H9 (cell line): ENCODE measurements at regions not wholly inside any gene's neighbourhood (a gene's known extent, or its start where the extent isn't known, plus 50 kb on each side); places are given as distances from the start of the nearest gene placed in this dataset.

Experiments
- DNase-seq: peaks from one replicate; pipeline ENCODE4 v3.0.0-alpha.2; 2017
- H2AFZ ChIP-seq: one replicate; pipeline ENCODE4 v1.6.1; 2013; ENCODE audit warnings: mild to moderate bottlenecking, low read length, control low read depth, moderate library complexity
- H2AK5ac ChIP-seq: 2 replicates; pipeline ENCODE4 v1.6.1; 2013; ENCODE audit warnings: low read length, control low read depth, mixed read lengths; ENCODE audit not compliant: insufficient read length
- H2BK120ac ChIP-seq: one replicate; pipeline ENCODE4 v1.6.1; 2013; ENCODE audit warnings: low read depth, mild to moderate bottlenecking, low read length, control low read depth, inconsistent platforms; ENCODE audit not compliant: poor library complexity, severe bottlenecking
- H2BK12ac ChIP-seq: 2 replicates; pipeline ENCODE4 v1.6.1; 2013; ENCODE audit warnings: low read length, control low read depth, mixed read lengths, low read depth; ENCODE audit not compliant: insufficient read length
- H2BK15ac ChIP-seq: 2 replicates; pipeline ENCODE4 v1.6.1; 2013; ENCODE audit warnings: low read depth, low read length, control low read depth
- H2BK20ac ChIP-seq: one replicate; pipeline ENCODE4 v1.6.1; 2013; ENCODE audit warnings: low read depth, mild to moderate bottlenecking, low read length, control low read depth, inconsistent platforms; ENCODE audit not compliant: poor library complexity, severe bottlenecking
- H2BK5ac ChIP-seq: 2 replicates; pipeline ENCODE4 v1.6.1; 2013; ENCODE audit warnings: low read length, control low read depth, mixed read lengths; ENCODE audit not compliant: insufficient read length
- H3K14ac ChIP-seq: 2 replicates; pipeline ENCODE4 v1.6.1; 2013; ENCODE audit warnings: low read length, control low read depth; ENCODE audit not compliant: insufficient read depth
- H3K18ac ChIP-seq: 2 replicates; pipeline ENCODE4 v1.6.1; 2013; ENCODE audit warnings: low read depth, mild to moderate bottlenecking, mixed read lengths, low read length, control low read depth; ENCODE audit not compliant: insufficient read length
- H3K23ac ChIP-seq: 2 replicates; pipeline ENCODE4 v1.6.1; 2013; ENCODE audit warnings: low read length, control low read depth, mixed read lengths, low read depth; ENCODE audit not compliant: insufficient read length
- H3K23me2 ChIP-seq: 2 replicates; pipeline ENCODE4 v1.6.1; 2013; ENCODE audit warnings: low read depth, mild to moderate bottlenecking, mixed read lengths, low read length, control low read depth; ENCODE audit not compliant: insufficient read length, poor library complexity, severe bottlenecking
- H3K27ac ChIP-seq: 2 replicates; pipeline ENCODE4 v1.5.1; 2013; ENCODE audit warnings: low read length, control low read depth, mixed read lengths, low read depth; ENCODE audit not compliant: insufficient read length
- H3K27me3 ChIP-seq: 2 replicates; pipeline ENCODE4 v1.6.1; 2013; ENCODE audit warnings: low read length, control low read depth, inconsistent platforms; ENCODE audit not compliant: insufficient read depth
- H3K4ac ChIP-seq: 2 replicates; pipeline ENCODE4 v1.6.1; 2013; ENCODE audit warnings: low read depth, mild to moderate bottlenecking, control low read depth, inconsistent platforms, low read length, moderate library complexity
- H3K4me1 ChIP-seq: 2 replicates; pipeline ENCODE4 v1.6.1; 2013; ENCODE audit warnings: low read length, control low read depth, inconsistent platforms; ENCODE audit not compliant: insufficient read depth
- H3K4me2 ChIP-seq: 2 replicates; pipeline ENCODE4 v1.6.1; 2013; ENCODE audit warnings: low read length, control low read depth, mixed read lengths; ENCODE audit not compliant: insufficient read length, insufficient read depth
- H3K56ac ChIP-seq: 2 replicates; pipeline ENCODE4 v1.6.1; 2013; ENCODE audit warnings: low read depth, mild to moderate bottlenecking, mixed read lengths, low read length, control low read depth; ENCODE audit not compliant: insufficient read length
- H3K79me1 ChIP-seq: 2 replicates; pipeline ENCODE4 v1.6.1; 2013; ENCODE audit warnings: low read depth, mild to moderate bottlenecking, moderate library complexity, low read length, control low read depth, inconsistent platforms; ENCODE audit not compliant: insufficient read depth, poor library complexity, severe bottlenecking
- H3K79me2 ChIP-seq: 2 replicates; pipeline ENCODE4 v1.6.1; 2013; ENCODE audit warnings: low read length, control low read depth, inconsistent platforms; ENCODE audit not compliant: insufficient read depth
- H3K9ac ChIP-seq: 2 replicates; pipeline ENCODE4 v1.6.1; 2013; ENCODE audit warnings: low read length, control low read depth, mixed read lengths; ENCODE audit not compliant: insufficient read length; ENCODE audit errors: extremely low read depth
- H3K9me3 ChIP-seq: one replicate; pipeline ENCODE4 v1.6.1; 2013; ENCODE audit warnings: low read depth, low read length, inconsistent platforms; ENCODE audit not compliant: control insufficient read depth
- H3T11ph ChIP-seq: one replicate; pipeline ENCODE4 v1.6.1; 2013; ENCODE audit warnings: mild to moderate bottlenecking, low read length, control low read depth, inconsistent platforms
- H4K20me1 ChIP-seq: one replicate; pipeline ENCODE4 v1.6.1; 2013; ENCODE audit not compliant: control insufficient read depth, insufficient read length, insufficient read depth
- H4K5ac ChIP-seq: 2 replicates; pipeline ENCODE4 v1.6.1; 2013; ENCODE audit warnings: low read depth, mild to moderate bottlenecking, mixed read lengths, low read length, control low read depth; ENCODE audit not compliant: insufficient read length
- H4K8ac ChIP-seq: replicated peaks from 2 replicates; pipeline ENCODE4 v1.6.1; 2013; ENCODE audit warnings: low read length, control low read depth, mixed read lengths, low read depth; ENCODE audit not compliant: insufficient read length
- H4K91ac ChIP-seq: 2 replicates; pipeline ENCODE4 v1.6.1; 2013; ENCODE audit warnings: low read depth, mild to moderate bottlenecking, moderate library complexity, mixed read lengths, low read length, control low read depth; ENCODE audit not compliant: insufficient read length
- H3K27ac Mint-ChIP-seq, 3 experiments: 2 replicates in 2 of 3; 3 replicates in 1 of 3; pipeline ENCODE4 v1.8.0; 2020 to 2021; ENCODE audit warnings: mixed read lengths in 3 of 3, mild to moderate bottlenecking in 1 of 3, moderate library complexity in 1 of 3
- H3K27me3 Mint-ChIP-seq: 2 replicates; pipeline ENCODE4 v1.8.0; 2021; ENCODE audit warnings: low read depth, mild to moderate bottlenecking, moderate library complexity, mixed read lengths
- H3K36me3 Mint-ChIP-seq, 3 experiments: 2 replicates in 2 of 3; 3 replicates in 1 of 3; pipeline ENCODE4 v1.8.0; 2020 to 2021; ENCODE audit warnings: low read depth in 3 of 3, mixed read lengths in 3 of 3; ENCODE audit not compliant: insufficient read depth in 1 of 3
- H3K4me1 Mint-ChIP-seq, 2 experiments: 2 replicates each; pipeline ENCODE4 v1.8.0; 2020; ENCODE audit warnings: mixed read lengths in 2 of 2
- H3K4me3 Mint-ChIP-seq, 2 experiments: 2 replicates in 1 of 2; 3 replicates in 1 of 2; pipeline ENCODE4 v1.8.0; 2020 to 2021; ENCODE audit warnings: mild to moderate bottlenecking in 2 of 2, mixed read lengths in 2 of 2, moderate library complexity in 1 of 2
- H3K9me3 Mint-ChIP-seq, 2 experiments: 2 replicates in 1 of 2; 3 replicates in 1 of 2; pipeline ENCODE4 v1.8.0; 2020; ENCODE audit warnings: mild to moderate bottlenecking in 2 of 2, mixed read lengths in 2 of 2, moderate library complexity in 1 of 2
- CTCF ChIP-seq: fragments of 200-600 bp; sonication (generic); conservative IDR thresholded peaks from 3 replicates; pipeline ENCODE4 v1.8.0; 2021; ENCODE audit warnings: antibody characterized with exemption, mild to moderate bottlenecking
- WGBS: extraction: QIAGEN DNeasy Blood & Tissue Kit; methylation state at CpG from one replicate; pipeline ENCODE4 v1.1.7; 2013; ENCODE audit warnings: missing lambda C conversion rate, low lambda C conversion rate, mixed read lengths; ENCODE audit not compliant: insufficient read length; ENCODE audit errors: extremely low coverage; 5-methylcytosine and 5-hydroxymethylcytosine counted together

DNA sequence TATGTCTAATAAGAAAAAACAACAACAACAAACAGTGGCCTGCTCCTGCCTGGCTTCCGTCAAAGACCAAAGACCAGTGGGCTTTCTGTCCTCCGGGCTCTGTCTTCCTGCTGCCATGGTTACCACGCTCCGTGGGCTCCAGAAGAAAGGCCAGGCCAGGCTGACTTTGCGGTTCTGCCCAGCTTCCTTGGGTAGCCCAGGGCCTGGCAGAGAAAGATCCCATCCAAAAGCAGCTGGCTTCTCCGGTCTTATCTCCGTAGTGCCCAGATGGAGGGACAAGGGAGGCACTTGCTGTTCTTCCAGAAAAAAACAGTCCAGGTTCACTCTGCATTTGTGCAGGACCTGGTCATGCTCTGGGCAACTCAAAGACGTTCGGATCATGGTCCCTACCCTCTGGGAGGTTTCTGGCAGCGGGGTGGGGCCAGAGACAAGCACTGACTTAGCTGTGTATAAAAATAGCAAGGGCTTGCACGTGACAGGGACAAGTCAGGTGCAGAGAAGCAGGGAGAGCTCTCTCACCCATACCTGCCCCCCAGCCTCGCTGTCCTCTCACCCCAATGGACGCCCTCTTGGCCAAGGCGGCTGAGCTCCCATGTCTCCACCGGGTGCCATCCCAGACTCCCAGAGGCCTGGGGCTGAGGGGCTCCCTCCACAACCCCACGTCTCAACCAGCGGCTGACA, 212.2 kb downstream of the C9orf50 start:
- Histone ChIP-seq H3K4me2 (no peak overlapping the region), H2AFZ (no peak overlapping the region)
- peaks cover 19% of the 10 kb centered on the region for H3K27me3 Mint-ChIP-seq

More for the DNA sequence above, 212.2 kb downstream of the C9orf50 start:
- Histone ChIP-seq H2BK20ac (no peak overlapping the region), H3K18ac (no peak overlapping the region), H3K4me1 (no peaks in the 10 kb centered on the region; the same call in 1 of the 2 replicates), H2BK12ac (no peak overlapping the region), H3K9ac (no peak overlapping the region), H3K14ac (no peak overlapping the region), H2AK5ac (no peak overlapping the region), H3K27me3 (no peaks in the 10 kb centered on the region; the same call in 1 of the 2 replicates), H3K4ac (no peak overlapping the region), H2BK5ac (no peak overlapping the region), H3T11ph (no peak overlapping the region), H3K23ac (no peak overlapping the region), H4K8ac (no peak overlapping the region), H2BK15ac (no peak overlapping the region), H4K20me1 (no peaks in the 10 kb centered on the region), H3K23me2 (no peaks in the 10 kb centered on the region), H4K5ac (no peak overlapping the region), H3K56ac (no peak overlapping the region), H2BK120ac (no peak overlapping the region), H3K9me3 (no peaks in the 10 kb centered on the region), H3K79me2 (no peaks in the 10 kb centered on the region), H4K91ac (no peak overlapping the region), H3K79me1 (no peaks in the 10 kb centered on the region), H3K27ac (no peak overlapping the region)
- H3K27ac Mint-ChIP-seq, result no peak overlapping the region
- H3K4me1 Mint-ChIP-seq, result peaks cover 19 to 24% of the 10 kb centered on the region in 2 experiments
- no peak for DNase-seq
- no CpG with 5 or more reads among the region's 17 CpGs for WGBS
- peaks cover 11 to 13% of the 10 kb centered on the region in 2 experiments for H3K9me3 Mint-ChIP-seq
- peaks cover 9 to 13% (median 9%) of the 10 kb centered on the region in 3 experiments for H3K36me3 Mint-ChIP-seq
- no peak overlapping the region for H3K4me3 Mint-ChIP-seq
- no peak for TF ChIP-seq CTCF
